A673 (cell line): ENCODE measurements at regions not wholly inside any gene's neighbourhood (a gene's known extent, or its start where the extent isn't known, plus 50 kb on each side); places are given as distances from the start of the nearest gene placed in this dataset.

Experiments
- BruUV-seq: library from RNA; stranded (reverse); fragments of 400-500 nt; replicated peaks from 2 replicates; lab custom pipeline; 2021; lab: Mats Ljungman, UMichigan
- CTCF ChIA-PET: fragments of 300-600 bp; sonication (Branson Sonifier 250); formaldehyde crosslinking; loops from one replicate; lab custom pipeline; 2022; ENCODE audit warnings: antibody characterized with exemption; lab: Charles Lee
- POLR2A ChIA-PET: fragments of 300-600 bp; sonication (Branson Sonifier 250); formaldehyde crosslinking; loops from one replicate; lab custom pipeline; 2022; ENCODE audit warnings: antibody characterized with exemption; ENCODE audit not compliant: low non-redundant PET; lab: Charles Lee
- DNase-seq: peaks from one replicate; pipeline ENCODE4 v3.0.0-alpha.2; 2015; ENCODE audit warnings: low spot score
- H3K27ac ChIP-seq: fragments of 200-600 bp; sonication (generic); 2 replicates; pipeline ENCODE4 v1.5.1; 2016; ENCODE audit warnings: mixed run types, low read depth, mild to moderate bottlenecking, mixed read lengths, antibody characterized with exemption, low read length; ENCODE audit not compliant: poor library complexity, severe bottlenecking
- H3K27me3 ChIP-seq: fragments of 200-600 bp; sonication (generic); replicated peaks from 2 replicates; pipeline ENCODE4 v1.6.1; 2017; ENCODE audit warnings: mixed run types, low read depth, mild to moderate bottlenecking, mixed read lengths, antibody characterized with exemption, low read length; ENCODE audit not compliant: insufficient read depth, poor library complexity
- H3K36me3 ChIP-seq: fragments of 200-600 bp; sonication (generic); 2 replicates; pipeline ENCODE4 v1.6.1; 2016; ENCODE audit warnings: mixed run types, mild to moderate bottlenecking, mixed read lengths, antibody characterized with exemption, low read length; ENCODE audit not compliant: insufficient read depth, poor library complexity, severe bottlenecking
- H3K4me1 ChIP-seq: fragments of 200-600 bp; sonication (generic); 2 replicates; pipeline ENCODE4 v1.6.1; 2017; ENCODE audit warnings: mixed run types, mild to moderate bottlenecking, mixed read lengths, antibody characterized with exemption, low read length; ENCODE audit not compliant: insufficient read depth, poor library complexity, severe bottlenecking
- H3K4me3 ChIP-seq: fragments of 200-600 bp; sonication (generic); 2 replicates; pipeline ENCODE4 v1.5.1; 2016; ENCODE audit warnings: low read depth, mixed run types, mild to moderate bottlenecking, mixed read lengths, low read length; ENCODE audit not compliant: poor library complexity, severe bottlenecking
- H3K9me3 ChIP-seq: fragments of 200-600 bp; sonication (generic); 2 replicates; pipeline ENCODE4 v1.6.1; 2016; ENCODE audit warnings: mixed run types, low read depth, mild to moderate bottlenecking, mixed read lengths, antibody characterized with exemption, low read length; ENCODE audit not compliant: poor library complexity, severe bottlenecking
- EZH2 ChIP-seq: fragments of 200-600 bp; sonication (generic); IDR thresholded peaks from 2 replicates; pipeline ENCODE4 v1.6.1; 2017; ENCODE audit warnings: borderline replicate concordance, low read depth, mild to moderate bottlenecking, mixed read lengths, antibody characterized with exemption, low read length; ENCODE audit not compliant: poor library complexity, severe bottlenecking
- intact Hi-C: fragments of 100-400 bp; cut with micrococcal nuclease; formaldehyde crosslinking; loops from one replicate; pipeline ENCODE4 v1.10.0; 2022; ENCODE audit not compliant: unreplicated experiment
- TF ChIP-seq, protein P1 (sequence below): fragments of 300-800, 200-600 bp; sonication (generic); conservative IDR thresholded peaks from 2 replicates; pipeline ENCODE4 v1.5.1; 2017; ENCODE audit warnings: low read depth, mild to moderate bottlenecking, antibody characterized with exemption, low read length, moderate library complexity, mixed read lengths

DNA sequence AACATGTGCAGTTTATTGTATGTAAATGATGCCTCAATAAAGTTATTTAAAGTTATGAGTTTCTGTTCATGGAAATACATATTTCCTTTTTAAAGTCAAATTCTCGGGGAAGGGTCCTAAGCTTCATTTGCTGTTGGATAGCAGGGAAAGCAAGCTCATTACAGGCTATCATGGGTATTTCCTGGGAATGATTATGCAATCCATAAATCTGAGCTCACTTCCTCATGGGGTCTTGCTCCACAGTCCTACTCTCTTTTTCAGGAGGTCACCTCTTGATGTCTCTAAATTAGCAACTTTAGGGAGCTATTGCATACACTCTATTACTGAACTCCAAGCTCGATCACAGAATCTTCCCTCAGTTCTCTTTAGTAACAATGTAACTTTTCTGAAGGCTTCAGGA, 69.9 kb upstream of the TP63 start:
- BruUV-seq, result no TSS peak
- no peak overlapping the region for H3K4me3 ChIP-seq
- H3K9me3 ChIP-seq, result no peaks in the 10 kb centered on the region
- H3K4me1 ChIP-seq, result no peaks in the 10 kb centered on the region
- ChIA-PET CTCF (no interaction called here), POLR2A (no interaction called here)
- no peaks in the 10 kb centered on the region for H3K36me3 ChIP-seq
- intact Hi-C loops, result no loop called here
- TF ChIP-seq EZH2, result no peak
- TF ChIP-seq, protein P1, sequence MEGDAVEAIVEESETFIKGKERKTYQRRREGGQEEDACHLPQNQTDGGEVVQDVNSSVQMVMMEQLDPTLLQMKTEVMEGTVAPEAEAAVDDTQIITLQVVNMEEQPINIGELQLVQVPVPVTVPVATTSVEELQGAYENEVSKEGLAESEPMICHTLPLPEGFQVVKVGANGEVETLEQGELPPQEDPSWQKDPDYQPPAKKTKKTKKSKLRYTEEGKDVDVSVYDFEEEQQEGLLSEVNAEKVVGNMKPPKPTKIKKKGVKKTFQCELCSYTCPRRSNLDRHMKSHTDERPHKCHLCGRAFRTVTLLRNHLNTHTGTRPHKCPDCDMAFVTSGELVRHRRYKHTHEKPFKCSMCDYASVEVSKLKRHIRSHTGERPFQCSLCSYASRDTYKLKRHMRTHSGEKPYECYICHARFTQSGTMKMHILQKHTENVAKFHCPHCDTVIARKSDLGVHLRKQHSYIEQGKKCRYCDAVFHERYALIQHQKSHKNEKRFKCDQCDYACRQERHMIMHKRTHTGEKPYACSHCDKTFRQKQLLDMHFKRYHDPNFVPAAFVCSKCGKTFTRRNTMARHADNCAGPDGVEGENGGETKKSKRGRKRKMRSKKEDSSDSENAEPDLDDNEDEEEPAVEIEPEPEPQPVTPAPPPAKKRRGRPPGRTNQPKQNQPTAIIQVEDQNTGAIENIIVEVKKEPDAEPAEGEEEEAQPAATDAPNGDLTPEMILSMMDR, result no peak
- H3K27ac ChIP-seq, result no peak overlapping the region
- DNase-seq, result no peak
- no peaks in the 10 kb centered on the region for H3K27me3 ChIP-seq

DNA sequence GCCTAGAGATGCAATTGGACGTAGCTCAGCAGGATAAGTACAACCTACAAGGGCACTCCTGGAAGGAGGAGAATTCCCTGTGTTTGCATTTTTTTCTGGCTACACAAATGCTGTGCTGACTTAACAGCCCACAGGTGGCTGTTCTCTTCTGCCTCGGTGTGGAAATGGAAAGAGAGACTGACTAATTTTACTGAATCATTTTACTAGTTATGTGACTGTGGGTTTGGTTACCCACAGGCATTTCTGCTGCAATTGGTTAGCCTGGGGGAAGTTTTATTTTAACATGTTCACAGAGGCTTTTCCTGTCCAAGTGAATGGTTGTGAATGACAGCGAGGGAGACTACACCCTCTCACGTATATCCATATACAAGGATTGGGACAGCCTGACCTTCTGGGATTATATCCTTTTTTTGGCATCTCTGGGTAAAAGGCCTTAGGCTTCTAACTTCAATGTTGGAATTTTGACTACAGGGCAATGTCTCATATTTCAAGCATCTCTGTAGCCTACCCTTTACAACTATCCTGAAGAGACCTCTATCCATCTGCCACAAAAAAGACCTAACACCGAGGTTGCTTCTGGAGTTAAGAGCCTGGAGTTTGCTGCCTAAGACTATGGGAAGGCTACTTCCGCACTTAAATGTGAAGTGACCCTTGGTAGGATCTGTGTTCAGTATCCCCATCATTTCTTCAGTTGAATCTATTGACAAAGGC, 67.2 kb upstream of the TP63 start:
- H3K9me3 ChIP-seq, result no peaks in the 10 kb centered on the region
- no peaks in the 10 kb centered on the region for H3K27me3 ChIP-seq
- H3K4me1 ChIP-seq, result no peaks in the 10 kb centered on the region
- H3K36me3 ChIP-seq, result no peaks in the 10 kb centered on the region
- no peak overlapping the region for H3K27ac ChIP-seq
- ChIA-PET POLR2A (no interaction called here), CTCF (no interaction called here)
- BruUV-seq, result no TSS peak
- intact Hi-C loops, result no loop called here
- no peak overlapping the region for H3K4me3 ChIP-seq
- no peak for TF ChIP-seq EZH2
- TF ChIP-seq, protein P1, result no peak
- no peak for DNase-seq

DNA sequence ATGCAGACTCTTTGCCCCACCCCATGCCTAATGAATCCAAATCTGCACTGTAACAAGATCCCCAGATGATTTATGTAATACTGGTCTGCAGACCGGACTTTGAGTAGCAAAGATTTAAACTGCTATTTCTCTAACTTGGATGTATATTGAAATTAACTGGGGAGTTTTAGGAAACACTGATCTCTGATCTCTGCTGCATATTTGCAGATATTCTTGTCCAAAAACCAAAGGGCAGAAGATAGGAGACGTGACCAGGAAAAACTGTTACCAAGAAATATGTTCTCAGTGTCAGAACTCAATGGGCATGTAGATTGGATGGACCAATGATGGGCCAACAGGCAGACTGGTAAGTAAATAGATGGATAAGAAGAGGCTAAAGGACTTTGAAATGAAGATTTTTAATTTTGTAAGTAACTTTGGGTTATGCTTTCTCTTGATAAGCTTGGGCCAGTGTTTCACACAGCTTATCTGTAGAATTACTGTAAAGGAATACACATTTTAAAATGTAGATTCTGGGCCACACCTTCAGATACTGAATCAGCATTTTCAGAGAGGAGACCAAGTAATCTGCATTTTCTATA, 64.5 kb upstream of the TP63 start:
- POLR2A ChIA-PET, result no interaction called here
- TF ChIP-seq, protein P1, result no peak
- no peak for TF ChIP-seq EZH2
- Histone ChIP-seq H3K4me1 (no peaks in the 10 kb centered on the region), H3K27ac (no peak overlapping the region), H3K9me3 (no peaks in the 10 kb centered on the region), H3K4me3 (no peak overlapping the region), H3K36me3 (no peaks in the 10 kb centered on the region), H3K27me3 (no peaks in the 10 kb centered on the region)
- no peak for DNase-seq
- BruUV-seq, result no TSS peak
- intact Hi-C loops, result no loop called here
- CTCF ChIA-PET, result no interaction called here
